Mucosa of descending colon (tissue), 3 donors: ENCODE measurements at regions not wholly inside any gene's neighbourhood (a gene's known extent, or its start where the extent isn't known, plus 50 kb on each side); places are given as distances from the start of the nearest gene placed in this dataset.

Experiments
- ATAC-seq: fragments of 200-7000 bp; cut with Tn5 transposase; one replicate; pipeline ENCODE4 v1.9.1; 2020; ENCODE audit warnings: mild to moderate bottlenecking, moderate library complexity
- DNase-seq, 3 donors: peaks; one replicate each; pipeline ENCODE4 v3.0.0-alpha.2; 2020
- H3K36me3 ChIP-seq: fragments of 200-600 bp; one replicate; pipeline ENCODE4 v1.8.0; 2021; ENCODE audit warnings: low read depth, mild to moderate bottlenecking
- H3K4me1 ChIP-seq: fragments of 200-600 bp; one replicate; pipeline ENCODE4 v1.8.0; 2021; ENCODE audit warnings: low read depth, mild to moderate bottlenecking
- H3K4me3 ChIP-seq: fragments of 200-600 bp; one replicate; pipeline ENCODE4 v1.8.0; 2021; ENCODE audit warnings: mild to moderate bottlenecking
- H3K9me3 ChIP-seq: fragments of 200-600 bp; one replicate; pipeline ENCODE4 v1.8.0; 2021; ENCODE audit warnings: mild to moderate bottlenecking
- CTCF ChIP-seq: fragments of 200-600 bp; IDR thresholded peaks from one replicate; pipeline ENCODE4 v1.8.0; 2022; ENCODE audit warnings: antibody characterized with exemption, mild to moderate bottlenecking
- intact Hi-C, 2 donors: fragments of 100-400 bp; cut with DNase I in 1 of 2; cut with micrococcal nuclease in 1 of 2; formaldehyde crosslinking; loops; one replicate each; pipeline versions ENCODE4 v1.11.0 to v1.11.1; 2022; cut with DNase I, micrococcal nuclease
- donor health status: DM: no; HTN: no; CAD: no; lungs with moderate emphysema.
- donor health status: DM: no; HTN: no; CAD: no.
- donor health status: DM: no; HTN: yes; CAD: no.

- intact Hi-C loops, result no loop called here
- no peak for TF ChIP-seq CTCF
- ATAC-seq (no peak), DNase-seq (no peak)
- no peak overlapping the region for H3K4me3 ChIP-seq
- H3K4me1 ChIP-seq, result no peaks in the 10 kb centered on the region
- H3K9me3 ChIP-seq, result no peaks in the 10 kb centered on the region
- H3K36me3 ChIP-seq, result no peaks in the 10 kb centered on the region
Measured at GRCh38 chr12:114794049-114794558, 110.1 kb upstream of the TBX3 start.

GRCh38 chr12:114790276-114790675 is 106.3 kb upstream of the TBX3 start:
- no peaks in the 10 kb centered on the region for H3K4me1 ChIP-seq
- DNase-seq (no peak), ATAC-seq (no peak)
- intact Hi-C loops, result no loop called here
- no peaks in the 10 kb centered on the region for H3K36me3 ChIP-seq
- TF ChIP-seq CTCF, result no peak
- H3K9me3 ChIP-seq, result no peaks in the 10 kb centered on the region
- no peak overlapping the region for H3K4me3 ChIP-seq

GRCh38 chr12:114789821-114790220 is 105.8 kb upstream of the TBX3 start:
- ATAC-seq, result no peak
- no peaks in the 10 kb centered on the region for H3K36me3 ChIP-seq
- TF ChIP-seq CTCF, result no peak
- no peaks in the 10 kb centered on the region for H3K4me1 ChIP-seq
- intact Hi-C loops, result no loop called here
- no peak for DNase-seq
- no peak overlapping the region for H3K4me3 ChIP-seq
- no peaks in the 10 kb centered on the region for H3K9me3 ChIP-seq

GRCh38 chr12:114789276-114789675 is 105.3 kb upstream of the TBX3 start:
- H3K36me3 ChIP-seq, result no peaks in the 10 kb centered on the region
- no peak overlapping the region for H3K4me3 ChIP-seq
- no peaks in the 10 kb centered on the region for H3K4me1 ChIP-seq
- TF ChIP-seq CTCF, result no peak
- intact Hi-C loops, result no loop called here
- no peaks in the 10 kb centered on the region for H3K9me3 ChIP-seq
- ATAC-seq (no peak), DNase-seq (no peak)

GRCh38 chr12:114784526-114784925 is 100.6 kb upstream of the TBX3 start:
- DNase-seq (no peak), ATAC-seq (no peak)
- TF ChIP-seq CTCF, result no peak
- Histone ChIP-seq H3K4me3 (no peak overlapping the region), H3K36me3 (no peaks in the 10 kb centered on the region), H3K4me1 (no peaks in the 10 kb centered on the region), H3K9me3 (no peaks in the 10 kb centered on the region)
- intact Hi-C loops, result no loop called here

GRCh38 chr12:114783089-114783618 is 99.2 kb upstream of the TBX3 start:
- TF ChIP-seq CTCF, result no peak
- no peaks in the 10 kb centered on the region for H3K4me1 ChIP-seq
- no peaks in the 10 kb centered on the region for H3K36me3 ChIP-seq
- intact Hi-C loops, result no loop called here
- no peak overlapping the region for H3K4me3 ChIP-seq
- ATAC-seq, result no peak
- no peak for DNase-seq
- no peaks in the 10 kb centered on the region for H3K9me3 ChIP-seq
